ENCODE measurements at regions not wholly inside any gene's neighbourhood (a gene's known extent, or its start where the extent isn't known, plus 50 kb on each side); places are given as distances from the start of the nearest gene placed in this dataset.

DNA sequence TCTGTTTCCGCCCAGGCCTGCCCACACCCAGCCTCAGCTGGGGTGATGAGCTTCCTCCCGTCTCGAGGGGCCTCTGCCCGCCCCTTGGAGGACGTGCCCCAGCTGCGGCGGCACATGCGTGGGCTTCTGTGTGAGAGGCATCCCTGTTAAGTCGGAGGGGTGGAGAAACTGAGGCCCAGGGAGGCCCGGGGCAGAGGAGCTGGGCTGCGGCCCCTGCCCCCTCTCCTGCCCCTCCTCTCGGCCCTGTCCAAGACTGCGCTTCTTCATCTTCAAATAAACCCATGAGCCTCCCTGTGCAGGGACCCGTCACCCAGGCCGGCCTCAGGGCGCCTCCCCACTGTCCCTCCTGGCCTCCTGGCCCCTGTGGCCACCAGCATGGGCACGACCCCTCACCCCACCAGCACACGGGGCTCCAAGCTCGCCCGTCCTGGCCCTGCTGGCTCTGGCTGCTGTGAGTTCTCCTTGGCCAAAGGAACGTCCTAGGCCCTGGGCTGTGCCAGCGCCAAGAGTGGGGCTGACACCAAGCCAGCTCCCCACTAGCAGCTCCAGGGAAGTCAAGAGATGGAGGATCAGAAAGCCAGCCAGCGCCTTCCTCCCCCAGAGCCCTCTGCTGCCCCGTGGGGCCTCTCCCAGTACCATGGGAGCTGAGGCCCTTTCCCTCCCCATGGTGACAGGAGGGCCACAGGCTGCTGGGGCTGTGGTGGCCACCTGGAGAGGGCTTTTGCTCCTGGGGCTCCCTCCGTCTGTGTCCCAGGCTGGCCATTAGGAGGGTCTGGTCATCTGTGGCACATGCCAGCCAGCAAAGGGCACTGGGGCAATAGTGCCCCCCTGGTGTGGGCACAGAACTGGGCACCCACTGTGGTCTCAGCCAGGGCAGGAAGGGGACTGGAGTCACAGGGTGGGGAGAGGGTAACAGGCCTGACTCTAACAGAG lies 180.4 kb downstream of the KIF26A start:
- no peak for DNase-seq (ENCODE audit: low read depth)

GRCh38 chr14:104319491-104320241 lies 181.3 kb downstream of the KIF26A start:
- no peak for DNase-seq (ENCODE audit: low read depth)

GRCh38 chr14:104320611-104321086 lies 182.3 kb downstream of the KIF26A start:
- DNase-seq (ENCODE audit: low read depth) = no peak

- DNase-seq (ENCODE audit: low read depth) = no peak
These were observed 182.9 kb downstream of the KIF26A start for GRCh38 chr14:104321088-104321801.

DNA sequence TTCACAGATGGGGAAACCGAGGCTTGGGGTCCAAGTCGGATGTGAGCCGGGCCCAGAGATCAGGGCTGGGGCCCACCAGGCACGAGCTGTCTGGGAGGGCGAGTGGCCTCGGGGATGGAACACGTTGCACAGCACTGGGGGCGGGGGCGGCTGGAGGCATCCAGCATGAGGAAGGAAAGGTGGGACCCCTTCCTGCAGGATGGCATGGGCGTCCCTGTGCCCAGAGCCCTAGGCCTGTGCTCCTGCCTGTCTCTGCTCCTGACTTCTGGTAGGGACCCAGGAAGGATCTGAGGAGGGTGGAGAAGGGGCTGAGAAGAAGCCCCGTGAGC lies 183.4 kb downstream of the KIF26A start:
- DNase-seq (ENCODE audit: low read depth) = no peak

DNA sequence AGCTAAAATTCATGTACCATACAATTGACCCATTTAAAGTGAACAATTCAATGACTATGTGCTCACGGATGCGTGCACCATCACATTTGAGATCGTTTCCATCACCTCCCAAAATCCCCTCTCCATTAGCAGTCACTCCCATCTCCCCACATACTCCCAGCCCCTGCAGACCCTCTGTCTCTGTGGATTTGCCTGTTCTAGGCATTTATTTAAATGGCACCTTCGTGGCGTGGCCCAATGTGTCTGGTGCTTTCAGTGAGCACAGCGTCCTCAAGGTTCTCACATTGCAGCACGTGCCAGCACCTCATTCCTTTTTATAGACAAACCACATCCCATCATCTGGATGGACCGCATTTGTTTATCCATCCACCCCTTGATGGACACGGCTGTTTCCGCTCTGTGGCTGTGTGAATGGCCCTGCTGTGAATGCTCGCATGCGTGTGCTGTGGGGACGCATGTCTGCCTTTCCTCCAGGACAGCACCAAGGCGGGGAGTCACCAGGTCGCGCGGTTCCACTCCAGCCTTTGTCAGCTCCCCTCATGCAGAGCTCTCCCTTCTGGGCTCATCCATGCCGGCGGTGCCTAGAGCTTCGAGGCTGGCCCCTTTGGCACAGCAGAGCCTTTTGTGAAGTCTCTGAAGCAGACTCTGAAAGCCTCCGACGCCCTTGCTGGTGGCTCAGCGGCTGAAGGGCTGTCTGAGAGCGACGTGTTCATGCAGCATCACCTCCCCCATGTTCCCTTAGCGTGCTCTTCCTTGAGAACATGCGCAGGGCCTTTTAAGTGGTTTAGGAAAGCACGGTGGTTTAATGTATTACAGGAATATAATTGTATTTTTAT lies 184.4 kb downstream of the KIF26A start:
- DNase-seq (ENCODE audit: low read depth) = no peak

DNA sequence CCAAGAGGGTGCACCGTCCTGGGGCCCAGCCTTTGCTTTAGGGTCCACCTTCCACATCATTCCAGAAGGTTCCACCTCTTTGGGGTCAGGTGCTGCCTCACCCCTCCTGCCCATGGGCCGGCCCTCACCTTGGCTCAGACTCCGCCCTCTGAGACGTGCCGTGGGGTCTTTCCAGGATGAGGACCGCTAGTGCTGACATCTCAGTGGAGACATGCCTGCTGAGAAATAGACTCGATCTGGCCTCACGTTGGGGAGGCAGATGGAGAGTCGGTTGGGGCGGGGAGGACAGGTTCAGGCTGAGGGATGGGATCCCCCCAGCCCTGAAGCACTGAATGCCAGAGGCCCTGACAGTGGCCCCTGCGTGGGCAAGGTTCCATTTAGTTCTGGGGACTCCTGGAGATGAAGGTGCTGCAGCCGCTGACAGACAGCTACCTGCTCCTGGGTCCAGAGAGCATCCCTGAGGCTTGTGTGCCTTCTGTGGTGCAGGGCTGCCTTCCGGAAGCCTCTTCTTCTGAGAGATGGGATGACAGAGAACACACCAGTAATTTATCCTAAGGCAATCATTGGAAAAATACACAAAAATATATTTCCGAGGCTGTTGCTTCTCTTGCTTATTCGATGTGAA lies 185.3 kb downstream of the KIF26A start:
- DNase-seq (ENCODE audit: low read depth) = no peak

GRCh38 chr14:104326848-104327247 lies 188.5 kb downstream of the KIF26A start:
- no peak for DNase-seq (ENCODE audit: low read depth)

DNA sequence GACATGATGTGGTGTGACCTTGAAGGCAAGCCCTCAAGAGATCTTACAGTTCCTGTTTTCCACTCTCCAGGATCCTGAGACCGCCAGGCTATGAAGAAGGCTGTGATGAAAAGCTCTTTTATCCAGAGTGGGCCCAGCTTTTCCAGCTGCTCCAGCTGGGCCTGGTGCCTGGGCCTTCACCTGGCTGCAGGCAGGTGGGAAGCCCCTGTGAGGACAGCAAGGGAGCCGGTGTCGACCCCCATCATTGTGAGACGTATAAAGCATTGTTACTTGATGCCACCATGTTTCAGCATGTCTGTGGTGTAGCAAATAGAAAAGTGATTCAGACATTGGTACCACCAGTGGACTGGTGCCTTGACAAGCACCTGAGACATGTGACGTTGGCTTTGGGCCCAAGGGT lies 190.2 kb downstream of the KIF26A start:
- DNase-seq (ENCODE audit: low read depth) = no peak

DNA sequence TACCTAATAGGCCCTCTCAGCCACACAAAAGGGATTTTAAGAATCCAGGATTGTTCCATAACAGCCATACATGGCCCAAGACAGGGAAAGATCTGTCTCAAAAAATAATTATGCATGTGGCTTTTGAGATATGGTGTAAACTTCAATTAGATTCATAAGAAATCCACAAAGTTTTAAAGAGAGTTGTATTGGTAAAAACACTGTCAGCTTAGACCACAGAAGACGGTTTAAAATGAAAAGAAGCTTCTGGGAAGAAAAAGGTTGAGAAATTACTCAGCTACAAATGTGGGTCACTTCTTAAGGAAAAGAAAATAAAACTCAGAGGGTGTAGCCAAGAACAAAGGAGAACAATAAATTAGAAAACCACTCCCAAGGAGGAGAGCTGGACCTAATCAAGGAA lies 191.4 kb downstream of the KIF26A start:
- DNase-seq (ENCODE audit: low read depth) = no peak

- no peak for DNase-seq (ENCODE audit: low read depth)
These were observed 193.7 kb downstream of the KIF26A start for GRCh38 chr14:104331871-104332605.

DNA sequence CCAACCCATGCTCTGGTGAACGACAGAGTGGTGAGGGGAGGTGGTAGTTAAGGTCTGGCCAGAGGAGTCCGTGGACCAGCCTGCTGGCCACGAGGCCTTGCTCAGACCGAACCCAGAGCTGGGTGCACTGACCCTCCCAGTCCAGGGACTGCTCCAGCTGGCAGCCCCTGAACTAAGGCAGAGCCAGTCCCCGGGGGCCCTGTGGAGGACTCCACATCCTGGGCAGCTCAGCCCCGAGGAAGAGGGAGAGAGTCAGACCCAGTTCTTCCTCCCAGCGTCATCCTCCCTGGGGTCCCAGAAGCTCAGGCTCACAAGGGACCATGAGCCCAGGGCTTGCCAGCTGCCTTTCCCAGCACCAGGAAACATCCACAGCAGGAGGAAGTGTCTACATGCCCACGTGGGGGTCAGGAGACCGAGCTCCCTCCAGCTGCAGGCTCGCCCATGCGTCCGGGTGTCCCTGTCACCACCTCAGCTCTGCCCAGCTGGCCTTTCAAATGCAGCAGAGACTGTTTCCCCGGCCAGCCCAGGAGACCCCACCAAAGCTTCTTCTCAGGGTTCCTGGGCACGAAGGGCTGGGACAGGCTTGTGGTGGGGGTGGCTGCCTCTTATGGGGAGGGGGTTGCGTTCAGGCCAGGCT lies 194.4 kb downstream of the KIF26A start:
- no peak for DNase-seq (ENCODE audit: low read depth)

GRCh38 chr14:104333646-104334423 lies 195.4 kb downstream of the KIF26A start:
- DNase-seq (ENCODE audit: low read depth) = no peak

DNA sequence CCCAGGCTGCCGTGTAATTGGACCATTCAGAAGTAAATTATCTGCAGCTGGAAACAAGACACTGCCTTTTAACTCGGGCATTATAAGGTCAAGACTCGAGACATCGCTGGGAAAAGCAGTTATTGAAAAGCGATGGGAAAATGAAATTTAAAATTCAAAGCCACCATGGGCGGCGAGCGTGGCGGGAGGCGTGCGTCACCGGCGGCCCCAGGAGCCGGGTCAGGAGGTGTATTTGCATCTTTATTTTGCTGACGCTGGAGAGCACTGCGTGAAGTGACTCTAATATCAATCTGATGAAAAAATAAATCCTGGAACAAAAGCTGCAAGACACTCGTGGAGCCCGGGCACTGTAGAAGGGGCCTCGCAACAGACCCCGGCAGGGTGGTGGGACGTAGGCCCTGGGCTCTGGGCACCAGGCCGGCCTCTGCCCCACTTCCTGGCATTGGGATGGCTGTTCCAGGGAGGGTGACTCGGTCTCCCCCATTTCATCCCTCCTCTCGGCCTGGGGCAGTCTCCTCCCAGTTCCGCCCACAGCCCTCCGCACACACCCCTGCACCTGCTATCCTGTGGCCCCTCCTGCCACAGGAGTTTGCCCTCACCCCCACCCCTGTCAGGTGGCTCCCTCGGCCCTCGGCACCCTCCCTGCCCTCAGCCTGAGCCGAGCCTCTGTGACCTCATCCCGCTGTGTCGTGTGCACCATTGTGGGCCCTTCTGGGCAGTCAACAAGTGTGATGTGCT lies 196.2 kb downstream of the KIF26A start:
- no peak for DNase-seq (ENCODE audit: low read depth)

DNA sequence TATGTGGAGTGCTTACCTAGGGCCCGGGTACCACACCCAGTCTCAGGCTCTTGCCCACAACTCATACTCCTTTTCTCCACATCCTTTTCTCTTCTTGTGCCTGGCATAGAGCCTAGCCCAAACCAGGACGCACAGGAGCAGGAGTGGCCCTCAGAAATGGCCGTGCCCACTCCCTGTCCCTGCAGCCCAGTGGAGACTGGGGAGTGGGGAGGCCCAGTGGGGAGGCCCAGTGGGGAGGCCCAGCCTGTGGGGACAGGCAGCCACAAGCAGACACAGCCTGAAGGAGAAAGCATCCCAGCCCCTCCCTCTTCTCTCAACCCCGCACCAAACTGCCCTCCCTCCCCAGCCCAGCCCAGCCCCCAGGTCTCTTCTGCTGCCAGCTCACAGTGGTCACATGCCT lies 196.8 kb downstream of the KIF26A start:
- DNase-seq (ENCODE audit: low read depth) = no peak

GRCh38 chr14:104335611-104336010 lies 197.2 kb downstream of the KIF26A start:
- no peak for DNase-seq (ENCODE audit: low read depth)

GRCh38 chr14:104337351-104337750 lies 199.0 kb downstream of the KIF26A start:
- no peak for DNase-seq (ENCODE audit: low read depth)

GRCh38 chr14:104339361-104339760 lies 201.0 kb downstream of the KIF26A start:
- no peak for DNase-seq (ENCODE audit: low read depth)

Measured in myocyte (in vitro differentiated cells).